Nephron progenitor cell (in vitro differentiated cells): ENCODE measurements at regions not wholly inside any gene's neighbourhood (a gene's known extent, or its start where the extent isn't known, plus 50 kb on each side); places are given as distances from the start of the nearest gene placed in this dataset.

Experiments used
- DNase-seq: peaks from one replicate; pipeline ENCODE4 v3.0.0; 2021
- H3K27ac Mint-ChIP-seq: 2 replicates; pipeline ENCODE4 v1.8.0; 2021; ENCODE audit warnings: mild to moderate bottlenecking, moderate library complexity, mixed read lengths
- H3K27me3 Mint-ChIP-seq: 2 replicates; pipeline ENCODE4 v1.8.0; 2021; ENCODE audit warnings: mild to moderate bottlenecking, low read depth, mixed read lengths; ENCODE audit not compliant: poor library complexity
- H3K36me3 Mint-ChIP-seq: 2 replicates; pipeline ENCODE4 v1.8.0; 2021; ENCODE audit warnings: low read depth, mixed read lengths
- H3K4me1 Mint-ChIP-seq: 2 replicates; pipeline ENCODE4 v1.8.0; 2021; ENCODE audit warnings: mixed read lengths
- H3K4me3 Mint-ChIP-seq: 2 replicates; pipeline ENCODE4 v1.8.0; 2021; ENCODE audit warnings: mild to moderate bottlenecking, moderate library complexity, mixed read lengths
- H3K9me3 Mint-ChIP-seq: 2 replicates; pipeline ENCODE4 v1.8.0; 2021; ENCODE audit warnings: mild to moderate bottlenecking, moderate library complexity, mixed read lengths
- CTCF ChIP-seq: fragments of 200-600 bp; sonication (generic); IDR thresholded peaks from 2 replicates; pipeline ENCODE4 v1.5.0; 2021; ENCODE audit warnings: antibody characterized with exemption

GRCh38 chr5:164597293-164597900, 1092.0 kb downstream of the MAT2B start:
- Mint-ChIP-seq H3K27me3 (no peaks in the 10 kb centered on the region), H3K4me3 (no peak overlapping the region), H3K4me1 (no peaks in the 10 kb centered on the region), H3K27ac (no peak overlapping the region), H3K36me3 (no peaks in the 10 kb centered on the region), H3K9me3 (no peaks in the 10 kb centered on the region)
- peak; percentile 41 for TF ChIP-seq CTCF
- peak; percentile 15 for DNase-seq

- DNase-seq, result no peak
- H3K27me3 Mint-ChIP-seq, result no peaks in the 10 kb centered on the region
- H3K36me3 Mint-ChIP-seq, result no peaks in the 10 kb centered on the region
- no peak overlapping the region for H3K4me3 Mint-ChIP-seq
- no peaks in the 10 kb centered on the region for H3K4me1 Mint-ChIP-seq
- H3K9me3 Mint-ChIP-seq, result no peaks in the 10 kb centered on the region
- no peak for TF ChIP-seq CTCF
- H3K27ac Mint-ChIP-seq, result no peak overlapping the region
Observed at GRCh38 chr5:164600274-164600673, 1094.9 kb downstream of the MAT2B start.

GRCh38 chr5:164600929-164601535, 1095.6 kb downstream of the MAT2B start:
- DNase-seq, result no peak
- H3K36me3 Mint-ChIP-seq, result no peaks in the 10 kb centered on the region
- no peak overlapping the region for H3K27ac Mint-ChIP-seq
- no peak overlapping the region for H3K4me3 Mint-ChIP-seq
- no peaks in the 10 kb centered on the region for H3K27me3 Mint-ChIP-seq
- no peak for TF ChIP-seq CTCF
- H3K4me1 Mint-ChIP-seq, result no peaks in the 10 kb centered on the region
- H3K9me3 Mint-ChIP-seq, result no peaks in the 10 kb centered on the region

- no peak for TF ChIP-seq CTCF
- Mint-ChIP-seq H3K4me1 (no peaks in the 10 kb centered on the region), H3K4me3 (no peak overlapping the region)
Observed at GRCh38 chr5:164608507-164608906, 1103.1 kb downstream of the MAT2B start.

GRCh38 chr5:164610374-164610773, 1105.0 kb downstream of the MAT2B start:
- no peaks in the 10 kb centered on the region for H3K4me1 Mint-ChIP-seq
- H3K36me3 Mint-ChIP-seq, result no peaks in the 10 kb centered on the region
- no peak overlapping the region for H3K27ac Mint-ChIP-seq
- no peaks in the 10 kb centered on the region for H3K27me3 Mint-ChIP-seq
- TF ChIP-seq CTCF, result no peak
- no peak overlapping the region for H3K4me3 Mint-ChIP-seq
- peaks cover 10% of the 10 kb centered on the region for H3K9me3 Mint-ChIP-seq
- DNase-seq, result no peak

More at GRCh38 chr5:164608507-164608906, 1103.1 kb downstream of the MAT2B start:
- no peak overlapping the region for H3K27ac Mint-ChIP-seq
- no peaks in the 10 kb centered on the region for H3K36me3 Mint-ChIP-seq
- H3K27me3 Mint-ChIP-seq, result no peaks in the 10 kb centered on the region
- H3K9me3 Mint-ChIP-seq, result peaks cover 10% of the 10 kb centered on the region
- DNase-seq, result no peak

GRCh38 chr5:164614707-164615106, 1109.3 kb downstream of the MAT2B start:
- no peak overlapping the region for H3K4me3 Mint-ChIP-seq
- no peak for DNase-seq
- H3K27me3 Mint-ChIP-seq, result no peaks in the 10 kb centered on the region
- no peak for TF ChIP-seq CTCF
- H3K9me3 Mint-ChIP-seq, result no peaks in the 10 kb centered on the region
- peaks cover 4% of the 10 kb centered on the region for H3K4me1 Mint-ChIP-seq
- H3K36me3 Mint-ChIP-seq, result no peaks in the 10 kb centered on the region
- H3K27ac Mint-ChIP-seq, result no peak overlapping the region
